NCI-H524 treated with DMSO at 0.1 percent for 48 hours (cell line): ENCODE measurements at regions not wholly inside any gene's neighbourhood (a gene's known extent, or its start where the extent isn't known, plus 50 kb on each side); places are given as distances from the start of the nearest gene placed in this dataset.
A peak's percentile ranks its signal among the peaks of the same experiment; 100 is the strongest.
"Not testable (repeated sequence)": the region's sequence is repeated elsewhere in the genome, so short reads cannot be mapped to it uniquely, and the experiment has no call there.

Experiments
- DNase-seq: peaks from one replicate; lab custom pipeline; 2025; lab: John Stamatoyannopoulos, UW

GRCh38 chr12:78519422-78519821 lies 345.2 kb upstream of the SYT1 start:
- DNase-seq = no peak

DNA sequence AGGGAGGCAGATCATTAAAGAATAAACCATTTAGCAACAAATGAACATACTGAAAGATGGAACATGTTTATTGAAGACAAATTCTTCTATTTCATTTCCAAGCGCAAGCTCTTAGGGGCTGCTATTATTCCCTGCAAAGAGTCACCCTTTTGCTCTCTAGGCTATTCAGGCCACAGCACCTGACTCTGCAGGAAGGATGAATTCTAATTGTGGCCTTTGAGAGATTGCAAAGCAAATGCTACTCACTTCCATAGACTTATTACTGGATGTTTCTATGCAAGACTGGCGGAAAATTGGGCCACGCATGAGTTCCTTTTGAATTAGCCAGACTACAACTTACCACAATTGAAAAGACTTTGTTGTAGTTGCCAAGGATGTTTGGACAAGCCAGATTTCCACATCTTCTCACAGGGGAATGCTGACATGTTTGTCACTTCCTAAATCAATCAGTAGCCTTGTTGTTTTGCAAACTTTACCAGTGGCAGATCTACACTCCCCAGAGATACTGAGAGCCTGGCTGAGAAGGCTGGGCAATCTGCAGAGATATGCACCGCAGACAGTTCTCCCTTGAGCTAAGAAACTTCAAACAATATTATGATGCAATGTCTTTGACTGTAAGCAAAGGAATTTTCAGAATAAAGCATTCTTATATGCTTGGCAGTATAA lies 334.3 kb upstream of the SYT1 start:
- no peak for DNase-seq

DNA sequence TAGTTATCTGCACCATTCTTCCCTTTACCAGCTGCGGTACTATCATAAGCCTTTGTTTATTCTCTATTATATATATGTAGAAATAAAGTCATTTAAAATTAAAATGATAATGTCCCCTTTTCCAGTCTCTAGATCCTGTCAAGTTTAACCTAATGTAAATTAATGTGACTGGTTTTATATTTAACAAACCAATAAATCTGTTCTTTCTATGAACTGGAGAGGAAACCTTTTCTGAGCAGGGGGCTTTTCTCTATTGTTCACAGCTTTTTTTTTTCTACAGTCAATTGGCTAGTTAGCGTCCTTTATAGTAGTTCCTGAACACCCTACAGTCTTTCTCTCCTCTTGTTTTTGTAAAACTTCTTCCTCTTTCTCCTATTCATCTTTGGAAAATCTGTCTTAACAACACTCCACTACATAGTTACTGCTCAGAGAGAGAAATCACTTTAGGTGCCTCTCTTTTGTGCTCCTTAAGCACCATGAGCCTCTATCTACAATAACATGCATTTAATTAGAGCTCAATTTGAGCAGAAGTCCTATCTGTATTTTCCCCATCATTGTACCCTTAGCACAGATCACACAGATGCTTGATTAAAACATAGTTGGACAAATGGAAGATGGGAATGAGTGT lies 332.6 kb upstream of the SYT1 start:
- no peak for DNase-seq

DNA sequence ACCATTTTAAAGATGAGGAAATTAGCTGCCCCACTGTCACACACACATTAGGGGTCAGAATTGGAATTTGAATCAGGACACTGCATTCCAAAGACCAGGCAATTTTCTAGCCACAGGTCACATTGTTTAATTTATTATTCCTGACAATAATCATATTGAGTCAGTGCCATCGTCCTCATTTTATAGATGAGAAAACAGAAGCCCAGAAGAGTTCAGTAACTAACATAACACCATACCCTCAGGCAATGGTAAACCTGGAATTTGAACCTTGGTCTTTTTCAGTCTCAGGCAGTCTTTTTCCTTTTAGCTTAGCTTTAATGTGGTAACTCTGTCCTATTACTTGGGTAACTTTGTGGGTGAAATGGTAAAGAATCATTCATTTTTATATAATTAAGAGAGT lies 330.3 kb upstream of the SYT1 start:
- DNase-seq = no peak

DNA sequence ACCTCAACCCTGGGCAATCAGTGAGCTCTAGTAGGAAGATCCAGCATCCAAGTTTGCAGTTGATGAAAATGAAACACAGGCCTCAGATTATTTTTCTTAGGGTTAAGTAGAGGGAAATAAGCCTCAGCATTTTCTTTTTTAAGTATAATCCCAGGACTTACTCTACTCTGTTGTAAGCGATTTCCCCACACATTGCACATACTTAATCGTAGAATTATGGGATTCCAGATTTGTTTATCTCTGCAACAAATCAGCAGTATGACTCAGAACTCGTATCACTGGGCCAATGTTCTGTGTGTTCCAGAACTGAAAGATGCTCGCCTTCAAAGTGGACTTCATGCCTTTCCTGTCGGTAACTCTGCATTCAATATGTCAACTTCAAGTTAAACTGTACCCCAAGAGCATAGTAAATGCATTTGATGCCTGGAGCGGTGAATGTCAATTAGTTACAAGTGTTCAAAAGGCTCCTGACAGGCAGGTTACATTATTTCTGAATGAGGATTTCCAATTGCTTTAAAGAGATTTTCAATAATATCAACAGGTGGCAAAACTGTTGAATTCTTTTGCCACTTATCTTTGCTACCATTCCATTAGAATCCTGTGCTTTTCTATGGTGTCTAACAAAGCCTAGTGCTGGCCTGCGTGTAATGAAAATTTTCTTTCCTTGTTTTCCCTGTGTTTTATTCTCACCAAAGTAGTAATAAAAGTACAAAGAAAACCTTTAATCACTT lies 323.8 kb upstream of the SYT1 start:
- no peak for DNase-seq

- DNase-seq = no peak
Observed at GRCh38 chr12:78550831-78551230, 313.7 kb upstream of the SYT1 start.

DNA sequence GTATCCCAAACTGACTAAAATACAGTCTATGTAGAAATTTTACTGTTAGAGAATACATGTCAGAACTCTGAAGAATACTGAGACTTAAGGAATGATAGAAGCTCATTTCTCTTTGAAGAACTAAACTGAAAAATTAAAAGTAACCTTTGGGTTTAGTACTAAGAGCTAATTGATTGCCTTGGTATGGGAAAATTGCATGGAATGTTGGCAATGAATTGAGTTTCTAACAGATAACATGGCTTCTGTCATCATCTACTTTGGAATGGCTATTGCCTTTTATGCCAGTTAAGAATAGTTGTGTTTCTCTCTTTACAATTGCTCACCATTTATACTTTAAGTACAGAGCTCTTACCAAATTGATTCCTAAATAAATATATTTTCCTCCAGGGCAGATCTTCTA lies 308.8 kb upstream of the SYT1 start:
- DNase-seq = no peak

- no peak for DNase-seq
Observed at GRCh38 chr12:78556651-78557050, 307.9 kb upstream of the SYT1 start.

DNA sequence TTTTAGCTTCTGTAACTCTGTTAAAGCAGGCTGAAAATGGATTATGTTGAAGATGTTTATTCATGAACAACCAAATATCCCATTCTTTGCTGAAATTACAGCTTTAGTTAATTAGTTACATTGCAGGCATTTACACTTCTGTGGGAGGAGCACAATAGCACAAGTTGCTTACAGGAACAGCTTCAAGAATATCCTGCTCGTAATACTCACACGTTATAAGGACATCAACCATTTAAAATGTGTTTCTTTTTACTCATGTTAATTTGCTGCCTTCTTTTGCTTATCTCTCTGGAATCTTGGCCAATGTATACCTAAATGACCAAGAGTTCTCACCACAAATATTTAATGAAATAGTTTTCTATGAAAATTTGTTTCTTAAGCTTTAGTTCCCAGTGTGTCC lies 305.2 kb upstream of the SYT1 start:
- DNase-seq = no peak

DNA sequence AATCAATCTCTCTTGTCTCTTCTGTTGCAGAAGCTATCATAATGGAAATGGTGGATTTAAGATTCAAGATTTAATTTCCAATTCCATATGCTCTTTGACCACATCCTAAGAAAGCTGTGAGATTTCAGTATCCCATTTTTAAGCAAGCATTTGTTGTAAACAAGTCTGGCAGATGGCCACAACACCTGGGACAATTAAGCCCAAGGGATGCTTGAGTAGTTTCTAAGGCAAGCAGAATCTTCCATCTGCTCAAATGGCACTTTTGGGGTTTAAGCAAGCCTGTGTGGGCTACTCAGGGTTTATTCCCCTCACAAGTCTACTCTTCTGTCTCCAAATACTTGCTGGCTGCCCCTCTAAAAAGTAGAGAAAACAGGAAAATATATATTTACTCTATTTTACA lies 304.7 kb upstream of the SYT1 start:
- peak; percentile 90 for DNase-seq

- peak; percentile 51 for DNase-seq
Observed at GRCh38 chr12:78560633-78561032, 303.9 kb upstream of the SYT1 start.

DNA sequence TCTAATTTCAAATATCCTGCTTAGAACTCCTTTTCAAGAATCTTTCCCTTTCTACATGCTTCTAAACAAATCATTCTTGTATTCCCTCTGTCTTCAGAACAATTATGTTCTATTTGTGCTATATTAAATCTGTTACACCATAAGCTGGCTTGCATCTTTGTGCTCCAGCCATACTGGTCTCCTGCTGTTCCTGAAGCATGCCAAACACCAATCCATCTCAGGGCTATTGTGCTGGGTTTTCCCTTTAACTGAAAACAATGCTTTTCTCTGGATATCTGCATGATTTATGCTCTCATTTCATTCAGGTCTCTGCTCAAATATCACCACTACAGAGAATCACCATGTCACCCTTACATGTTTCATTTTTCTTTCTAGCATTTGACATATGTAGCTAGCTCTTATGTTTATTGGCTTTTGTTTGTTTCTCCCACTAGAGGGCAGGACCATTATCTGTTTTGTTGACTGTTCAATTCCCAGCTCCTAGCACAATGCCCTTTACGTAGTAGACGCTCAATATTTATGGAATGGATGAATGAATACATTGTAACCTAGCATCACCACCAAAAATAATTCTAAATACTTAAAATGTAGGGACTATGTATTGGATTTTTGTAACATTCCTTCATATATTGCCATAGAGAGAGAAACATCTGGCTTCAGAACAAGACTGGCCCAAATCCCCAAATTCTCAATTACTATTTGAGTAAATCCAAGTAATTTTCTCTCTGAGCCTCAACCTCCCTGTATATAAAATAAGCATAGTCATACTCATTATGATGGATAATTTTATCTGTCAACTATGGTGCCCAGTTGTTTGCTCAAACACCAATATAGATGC lies 302.0 kb upstream of the SYT1 start:
- peak; percentile 57 for DNase-seq

DNA sequence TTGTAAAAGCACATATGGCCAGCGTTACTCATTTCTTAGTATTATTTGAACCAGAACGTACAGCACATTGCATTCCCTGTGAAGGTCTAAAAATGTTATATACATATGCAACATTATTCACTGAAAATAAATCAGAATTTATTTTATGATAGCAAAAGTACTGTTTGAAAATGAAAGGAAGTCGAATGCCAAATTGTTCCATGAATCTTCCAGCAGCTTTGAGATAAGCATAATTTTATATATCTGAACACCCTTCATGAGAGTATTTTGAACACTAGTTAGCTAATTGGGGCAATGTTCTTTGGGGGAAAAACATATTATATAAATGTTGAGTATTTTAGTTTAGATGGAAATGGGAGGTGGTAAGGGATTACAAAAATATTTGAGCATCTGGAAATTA lies 300.7 kb upstream of the SYT1 start:
- no peak for DNase-seq

DNA sequence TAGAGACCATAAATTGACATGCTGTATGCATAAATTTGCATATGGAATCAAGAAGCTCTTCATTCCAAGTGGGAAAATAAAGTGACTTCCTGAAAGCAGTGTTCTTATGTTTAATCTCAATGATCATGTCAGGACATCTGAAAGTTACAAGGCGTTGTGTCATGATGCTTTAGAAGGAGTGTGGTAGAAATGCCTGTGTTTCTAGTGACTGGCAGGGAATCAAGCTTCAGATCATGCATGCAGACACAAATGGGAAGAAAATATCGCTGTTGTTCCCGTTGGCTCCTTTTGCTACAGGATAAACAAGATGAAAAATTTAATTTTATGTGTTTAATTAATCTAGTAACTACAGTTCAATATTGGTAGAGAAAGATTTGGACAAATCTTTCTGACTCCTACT lies 298.1 kb upstream of the SYT1 start:
- no peak for DNase-seq

GRCh38 chr12:78568321-78569020 lies 296.1 kb upstream of the SYT1 start:
- no peak for DNase-seq

- no peak for DNase-seq
Observed at GRCh38 chr12:78571953-78572352, 292.6 kb upstream of the SYT1 start.

DNA sequence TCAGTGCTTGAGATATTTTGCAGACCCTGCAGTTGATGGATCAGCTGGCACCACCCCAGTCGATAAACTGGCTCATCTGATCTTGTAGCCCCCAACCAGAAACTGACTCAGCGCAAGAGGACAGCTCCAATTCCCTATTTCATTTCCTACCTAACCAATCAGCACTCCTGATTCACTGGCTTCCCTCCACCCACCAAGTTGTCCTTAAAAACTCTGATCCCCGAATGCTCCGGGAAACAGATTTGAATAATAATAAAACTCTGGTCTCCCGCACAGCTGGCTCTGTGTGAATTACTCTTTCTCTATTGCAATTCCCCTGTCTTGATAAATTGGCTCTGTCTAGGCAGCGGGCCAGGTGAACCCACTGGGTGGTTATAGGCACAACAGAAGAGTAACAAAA lies 289.4 kb upstream of the SYT1 start:
- not testable (repeated sequence) for DNase-seq

DNA sequence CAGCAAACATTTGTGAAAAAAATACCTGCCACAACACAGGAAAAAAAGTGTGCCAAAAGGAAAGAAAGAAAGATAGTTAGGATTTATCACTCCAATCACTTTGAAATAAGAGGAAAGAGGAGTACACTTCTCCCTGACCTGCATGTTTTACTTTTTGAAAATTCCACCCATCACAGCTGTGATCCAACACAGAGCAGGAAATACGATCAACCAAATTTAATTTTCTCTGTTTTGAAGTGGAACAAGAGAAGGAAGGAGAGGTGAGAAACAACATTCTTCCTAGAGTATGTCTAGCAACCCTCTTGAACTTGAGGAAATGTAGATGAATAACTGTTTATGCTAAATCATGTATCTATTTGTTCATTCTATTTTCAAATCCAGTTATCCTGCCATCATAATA lies 284.7 kb upstream of the SYT1 start:
- no peak for DNase-seq

GRCh38 chr12:78580296-78580695 lies 284.3 kb upstream of the SYT1 start:
- DNase-seq = no peak

- DNase-seq = no peak
Observed at GRCh38 chr12:78584695-78585094, 279.9 kb upstream of the SYT1 start.

- DNase-seq = no peak
Observed at GRCh38 chr12:78585132-78585531, 279.4 kb upstream of the SYT1 start.

DNA sequence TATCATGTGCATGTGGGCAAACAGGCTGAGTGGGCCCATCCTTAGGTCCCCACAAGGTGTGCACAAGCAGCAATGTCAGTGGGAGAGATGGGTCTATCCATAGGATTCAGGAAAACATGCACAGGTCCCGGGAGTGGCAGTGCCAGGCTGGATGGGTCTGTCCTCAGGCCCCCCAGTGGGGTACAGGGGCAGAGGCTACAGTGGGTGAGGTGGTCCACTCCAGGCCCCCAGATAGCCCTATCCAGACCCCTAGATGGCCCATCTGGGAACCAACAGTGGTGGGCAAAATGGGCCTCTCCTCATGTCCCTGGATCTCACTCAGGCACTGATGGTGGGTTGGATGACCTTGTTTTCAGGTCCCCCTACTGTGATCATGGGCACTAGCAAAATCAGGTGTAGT lies 277.8 kb upstream of the SYT1 start:
- no peak for DNase-seq
